ENCODE measurements at regions not wholly inside any gene's neighbourhood (a gene's known extent, or its start where the extent isn't known, plus 50 kb on each side); places are given as distances from the start of the nearest gene placed in this dataset.

DNA sequence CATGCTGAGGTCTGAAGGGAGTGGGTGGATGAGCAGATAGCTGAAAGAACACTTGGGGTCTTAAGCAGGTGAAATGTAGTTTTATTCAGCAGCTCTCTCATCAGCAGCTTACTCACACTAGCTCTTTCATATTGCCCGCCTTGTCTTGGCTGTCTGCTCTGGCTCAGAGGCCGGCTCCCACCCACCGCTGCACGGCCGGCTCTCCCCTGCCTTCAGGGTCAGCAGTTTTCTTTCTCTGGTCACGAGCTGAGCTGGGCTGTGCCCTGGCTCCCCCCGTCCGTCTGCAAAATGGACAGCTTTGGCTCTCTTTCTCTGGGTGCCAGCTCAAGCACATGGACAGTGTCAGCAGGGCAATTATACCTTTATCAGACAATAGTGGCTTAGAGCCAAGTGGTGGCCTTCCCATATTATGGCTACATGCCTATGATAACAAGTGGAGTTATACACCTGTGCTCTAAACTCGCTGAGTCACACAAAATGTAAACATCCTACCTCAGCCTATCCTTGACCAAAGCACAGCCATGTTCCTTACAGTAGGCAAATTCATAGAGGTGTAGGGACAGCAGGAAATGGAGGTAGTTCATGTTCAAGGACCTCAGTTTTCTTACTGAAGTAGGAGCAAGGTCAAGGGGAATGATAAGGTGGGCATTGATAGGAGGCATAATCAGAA lies 224.8 kb downstream of the SOCS6 start:
- Histone ChIP-seq H3K36me3 (replicated peaks in 1 of 2; ENCODE audit: control insufficient read depth in 1 of 2, insufficient read depth in 2 of 2, low read length in 2 of 2) (no peaks in the 10 kb centered on the region), H4K20me1 (ENCODE audit: insufficient read depth, low read length) (no peaks in the 10 kb centered on the region), H3K9me3 (replicated peaks in 1 of 2; ENCODE audit: control insufficient read depth in 1 of 2, insufficient read depth in 1 of 2, low read length in 2 of 2) (no peaks in the 10 kb centered on the region), H3K4me3 (replicated peaks in 1 of 3; ENCODE audit: low read depth in 2 of 3, low read length in 3 of 3) (no peak overlapping the region), H3K27ac (ENCODE audit: low read depth in 1 of 2, low read length in 2 of 2) (no peak overlapping the region), H3K79me2 (ENCODE audit: insufficient read depth, low read length) (no peaks in the 10 kb centered on the region), H3K9ac (ENCODE audit: insufficient read depth, low read length, poor library complexity, severe bottlenecking) (no peak overlapping the region), H3K4me2 (replicated peaks; ENCODE audit: extremely low read depth, low read length, poor library complexity, severe bottlenecking) (no peak overlapping the region), H2AFZ (ENCODE audit: insufficient read depth, low read depth, low read length, poor library complexity, severe bottlenecking) (no peak overlapping the region), H3K4me1 (ENCODE audit: control insufficient read depth in 1 of 2, insufficient read depth in 2 of 2, low read length in 2 of 2) (no peaks in the 10 kb centered on the region), H3K27me3 (ENCODE audit: control insufficient read depth in 2 of 2, insufficient read depth in 2 of 2, low read length in 2 of 2) (no peaks in the 10 kb centered on the region)
- H3K9me3 Mint-ChIP-seq, result peaks cover 0 to 4% (median 0%) of the 10 kb centered on the region in 7 donors
- TF ChIP-seq CTCF (IDR thresholded peaks at IDR 0.05), result no peak
- H3K4me1 Mint-ChIP-seq, result no peaks in the 10 kb centered on the region
- 98% methylated on average over 7 of the region's 9 CpGs for WGBS (ENCODE audit: insufficient coverage)
- H3K4me3 Mint-ChIP-seq, result no peak overlapping the region
- H3K27me3 Mint-ChIP-seq (ENCODE audit: low read depth in 3 of 3), result peaks cover 2 to 3% (median 2%) of the 10 kb centered on the region in 3 donors
- no peak overlapping the region for H3K27ac Mint-ChIP-seq
- intact Hi-C loops (cut with micrococcal nuclease), result no loop called here
- H3K36me3 Mint-ChIP-seq, result no peaks in the 10 kb centered on the region
- DNase-seq, result no peak

DNA sequence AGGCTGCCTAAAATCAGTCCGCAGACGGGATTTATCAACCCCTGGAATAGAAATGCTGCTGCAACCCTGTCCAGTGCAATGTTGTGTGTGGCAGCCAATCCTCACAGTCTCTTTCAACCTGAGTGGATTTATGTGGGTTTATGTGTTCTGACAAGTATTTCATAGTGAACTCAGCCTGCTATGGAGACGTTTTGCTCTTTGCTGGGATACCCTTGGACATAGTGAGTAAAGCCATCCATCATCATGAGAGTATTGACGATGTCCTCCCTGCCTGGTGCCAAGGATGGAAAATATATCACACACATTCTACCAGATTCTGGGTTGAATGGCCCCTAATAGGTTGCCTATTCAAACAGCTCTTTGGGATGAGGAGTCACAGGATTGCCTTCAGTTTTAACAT lies 219.1 kb downstream of the SOCS6 start:
- no peak for DNase-seq
- 100% methylated on average over 2 of the region's 4 CpGs for WGBS (ENCODE audit: insufficient coverage)
- Histone ChIP-seq H3K36me3 (replicated peaks in 1 of 2; ENCODE audit: control insufficient read depth in 1 of 2, insufficient read depth in 2 of 2, low read length in 2 of 2) (no peaks in the 10 kb centered on the region), H3K27ac (ENCODE audit: low read depth in 1 of 2, low read length in 2 of 2) (no peak overlapping the region), H3K4me3 (replicated peaks in 1 of 3; ENCODE audit: low read depth in 2 of 3, low read length in 3 of 3) (no peak overlapping the region), H3K9ac (ENCODE audit: insufficient read depth, low read length, poor library complexity, severe bottlenecking) (no peak overlapping the region), H3K4me2 (replicated peaks; ENCODE audit: extremely low read depth, low read length, poor library complexity, severe bottlenecking) (no peak overlapping the region), H3K9me3 (replicated peaks in 1 of 2; ENCODE audit: control insufficient read depth in 1 of 2, insufficient read depth in 1 of 2, low read length in 2 of 2) (no peaks in the 10 kb centered on the region), H3K4me1 (ENCODE audit: control insufficient read depth in 1 of 2, insufficient read depth in 2 of 2, low read length in 2 of 2) (no peaks in the 10 kb centered on the region), H3K27me3 (ENCODE audit: control insufficient read depth in 2 of 2, insufficient read depth in 2 of 2, low read length in 2 of 2) (no peaks in the 10 kb centered on the region), H2AFZ (ENCODE audit: insufficient read depth, low read depth, low read length, poor library complexity, severe bottlenecking) (no peak overlapping the region), H3K79me2 (ENCODE audit: insufficient read depth, low read length) (no peaks in the 10 kb centered on the region), H4K20me1 (ENCODE audit: insufficient read depth, low read length) (no peaks in the 10 kb centered on the region)
- intact Hi-C loops (cut with micrococcal nuclease), result no loop called here
- no peak overlapping the region for H3K27ac Mint-ChIP-seq
- H3K27me3 Mint-ChIP-seq (ENCODE audit: low read depth in 3 of 3), result peaks cover 2 to 3% (median 2%) of the 10 kb centered on the region in 3 donors
- H3K36me3 Mint-ChIP-seq, result no peaks in the 10 kb centered on the region
- H3K9me3 Mint-ChIP-seq, result peaks cover 0 to 6% (median 0%) of the 10 kb centered on the region in 7 donors
- no peak overlapping the region for H3K4me3 Mint-ChIP-seq
- H3K4me1 Mint-ChIP-seq, result no peaks in the 10 kb centered on the region
- no peak for TF ChIP-seq CTCF (IDR thresholded peaks at IDR 0.05)

All from CD14-positive monocyte (primary cell).